WTC11 (cell line): ENCODE measurements at regions not wholly inside any gene's neighbourhood (a gene's known extent, or its start where the extent isn't known, plus 50 kb on each side); places are given as distances from the start of the nearest gene placed in this dataset.

ENCODE experiments used
- ATAC-seq: fragments of 200-7000 bp; cut with Tn5 transposase; 2 replicates; pipeline ENCODE4 v1.10.0; 2021; ENCODE audit warnings: mild to moderate bottlenecking, moderate library complexity
- CTCF ChIA-PET: fragments of 300-600 bp; sonication (Branson Sonifier 250); formaldehyde crosslinking; loops from one replicate; lab custom pipeline; 2021; ENCODE audit warnings: antibody characterized with exemption; lab: Charles Lee
- POLR2A ChIA-PET: fragments of 350-600 bp; sonication (Branson Sonifier 250); formaldehyde crosslinking; loops from one replicate; lab custom pipeline; 2021; ENCODE audit warnings: antibody characterized with exemption; lab: Charles Lee
- DNase-seq: peaks from one replicate; pipeline ENCODE4 v3.0.0; 2021; ENCODE audit warnings: low spot score
- H3K27ac Mint-ChIP-seq: 2 replicates; pipeline ENCODE4 v1.8.0; 2021; ENCODE audit warnings: mixed read lengths
- H3K27me3 Mint-ChIP-seq: 2 replicates; pipeline ENCODE4 v1.8.0; 2021; ENCODE audit warnings: low read depth, mild to moderate bottlenecking, moderate library complexity, mixed read lengths
- H3K36me3 Mint-ChIP-seq: 2 replicates; pipeline ENCODE4 v1.8.0; 2021; ENCODE audit warnings: mixed read lengths
- H3K4me1 Mint-ChIP-seq: 2 replicates; pipeline ENCODE4 v1.8.0; 2022; ENCODE audit warnings: mixed read lengths
- H3K4me3 Mint-ChIP-seq: 2 replicates; pipeline ENCODE4 v1.8.0; 2021; ENCODE audit warnings: mild to moderate bottlenecking, moderate library complexity, mixed read lengths
- H3K9me3 Mint-ChIP-seq: 2 replicates; pipeline ENCODE4 v1.8.0; 2021; ENCODE audit warnings: mixed read lengths
- ATF1 ChIP-seq: sonication (generic); formaldehyde crosslinking; IDR thresholded peaks from 2 replicates; pipeline ENCODE4 v1.8.1; 2023; ENCODE audit warnings: mild to moderate bottlenecking, moderate library complexity, missing genetic modification reagents
- ESRRA ChIP-seq: sonication (generic); formaldehyde crosslinking; IDR thresholded peaks from 2 replicates; pipeline ENCODE4 v1.8.1; 2022; ENCODE audit warnings: mild to moderate bottlenecking, missing genetic modification reagents, borderline replicate concordance
- ETV6 ChIP-seq: sonication (generic); formaldehyde crosslinking; IDR thresholded peaks from 2 replicates; pipeline ENCODE4 v1.8.1; 2022; ENCODE audit warnings: mild to moderate bottlenecking, missing genetic modification reagents
- FOXP1 ChIP-seq: sonication (generic); formaldehyde crosslinking; IDR thresholded peaks from 2 replicates; pipeline ENCODE4 v1.8.0; 2022; ENCODE audit warnings: missing genetic modification reagents, mild to moderate bottlenecking, moderate library complexity, borderline replicate concordance
- GABPB1 ChIP-seq: sonication (generic); formaldehyde crosslinking; IDR thresholded peaks from 2 replicates; pipeline ENCODE4 v1.8.1; 2023; ENCODE audit warnings: mild to moderate bottlenecking, missing genetic modification reagents
- IRF2 ChIP-seq: sonication (generic); formaldehyde crosslinking; IDR thresholded peaks from 2 replicates; pipeline ENCODE4 v1.8.0; 2022; ENCODE audit warnings: low read depth, missing genetic modification reagents, borderline replicate concordance
- MXD4 ChIP-seq: fragments of 250-450 bp; sonication (Bioruptor Pico); IDR thresholded peaks from 2 replicates; pipeline ENCODE4 v1.8.0; 2021; ENCODE audit warnings: mild to moderate bottlenecking, moderate library complexity, borderline replicate concordance
- NFATC4 ChIP-seq: fragments of 250-450 bp; sonication (Bioruptor Pico); IDR thresholded peaks from 2 replicates; pipeline ENCODE4 v1.9.0; 2021; ENCODE audit warnings: mild to moderate bottlenecking
- NFYB ChIP-seq: sonication (generic); formaldehyde crosslinking; conservative IDR thresholded peaks from 2 replicates; pipeline ENCODE4 v1.8.0; 2022; ENCODE audit warnings: low read depth, missing genetic modification reagents
- NR1H2 ChIP-seq: sonication (generic); formaldehyde crosslinking; IDR thresholded peaks from 2 replicates; pipeline ENCODE4 v1.9.0; 2021; ENCODE audit warnings: mild to moderate bottlenecking, moderate library complexity, missing genetic modification reagents
- OVOL2 ChIP-seq: fragments of 250-450 bp; sonication (Bioruptor Pico); IDR thresholded peaks from 2 replicates; pipeline ENCODE4 v1.9.0; 2021; ENCODE audit warnings: mild to moderate bottlenecking, borderline replicate concordance
- SOX15 ChIP-seq: fragments of 250-450 bp; sonication (Bioruptor Pico); IDR thresholded peaks from 2 replicates; pipeline ENCODE4 v1.9.0; 2021; ENCODE audit warnings: mild to moderate bottlenecking
- TEAD4 ChIP-seq: sonication (generic); formaldehyde crosslinking; IDR thresholded peaks from 2 replicates; pipeline ENCODE4 v1.8.0; 2022; ENCODE audit warnings: mild to moderate bottlenecking, missing genetic modification reagents
- TP53 ChIP-seq: sonication (generic); formaldehyde crosslinking; IDR thresholded peaks from 2 replicates; pipeline ENCODE4 v1.8.1; 2023; ENCODE audit warnings: mild to moderate bottlenecking, missing genetic modification reagents
- ZNF416 ChIP-seq: fragments of 250-450 bp; sonication (Bioruptor Pico); IDR thresholded peaks from 2 replicates; pipeline ENCODE4 v1.9.0; 2021; ENCODE audit warnings: mild to moderate bottlenecking, inconsistent platforms
- ZNF423 ChIP-seq: fragments of 250-450 bp; sonication (Bioruptor Pico); IDR thresholded peaks from 2 replicates; pipeline ENCODE4 v2.1.2; 2022; ENCODE audit warnings: mild to moderate bottlenecking, moderate library complexity
- TF ChIP-seq, protein P1 (sequence below): sonication (generic); formaldehyde crosslinking; IDR thresholded peaks from 2 replicates; pipeline ENCODE4 v1.8.1; 2022; ENCODE audit warnings: low read depth, missing genetic modification reagents, borderline replicate concordance
- TF ChIP-seq, protein P2 (sequence below): fragments of 250-450 bp; sonication (Bioruptor Pico); IDR thresholded peaks from 2 replicates; pipeline ENCODE4 v1.9.0; 2021; ENCODE audit warnings: mild to moderate bottlenecking
- TF ChIP-seq, protein P3 (sequence below): sonication (generic); formaldehyde crosslinking; IDR thresholded peaks from 2 replicates; pipeline ENCODE4 v1.8.1; 2023; ENCODE audit warnings: mild to moderate bottlenecking, missing genetic modification reagents
- TF ChIP-seq, protein P4 (sequence below): sonication (generic); formaldehyde crosslinking; IDR thresholded peaks from 2 replicates; pipeline ENCODE4 v1.8.1; 2022; ENCODE audit warnings: mild to moderate bottlenecking, moderate library complexity, missing genetic modification reagents
- TF ChIP-seq, protein P5 (sequence below): sonication (generic); formaldehyde crosslinking; IDR thresholded peaks from 2 replicates; pipeline ENCODE4 v1.8.0; 2022; ENCODE audit warnings: mild to moderate bottlenecking, missing genetic modification reagents
- TF ChIP-seq, protein P6 (sequence below): fragments of 200-600 bp; IDR thresholded peaks from 2 replicates; pipeline ENCODE4 v1.8.0; 2022; ENCODE audit warnings: antibody characterized with exemption

DNA sequence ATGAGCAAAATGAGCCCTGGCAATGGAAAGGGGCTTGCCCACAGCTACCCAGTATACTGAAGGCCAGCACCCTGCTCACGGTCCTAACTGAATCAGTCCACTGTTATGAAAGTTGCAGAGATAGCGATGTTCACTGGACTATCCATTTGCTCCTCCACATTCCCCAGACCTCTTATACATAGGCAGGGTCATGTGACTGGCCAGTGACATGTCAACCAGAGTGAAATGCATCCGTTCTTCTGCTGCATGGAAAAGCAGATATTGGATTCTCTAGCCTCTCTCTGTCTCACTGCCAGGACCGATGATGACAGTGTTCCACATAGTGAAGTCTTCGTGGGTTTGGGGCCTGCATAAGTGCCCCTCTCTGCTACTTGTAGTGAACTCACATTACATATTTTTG lies 503.4 kb downstream of the RPS24 start (continued):
- TF ChIP-seq GABPB1 (no peak), NFYB (no peak), OVOL2 (CRISPR knock-in tag) (no peak), NFATC4 (no peak)
- TF ChIP-seq, protein P1, sequence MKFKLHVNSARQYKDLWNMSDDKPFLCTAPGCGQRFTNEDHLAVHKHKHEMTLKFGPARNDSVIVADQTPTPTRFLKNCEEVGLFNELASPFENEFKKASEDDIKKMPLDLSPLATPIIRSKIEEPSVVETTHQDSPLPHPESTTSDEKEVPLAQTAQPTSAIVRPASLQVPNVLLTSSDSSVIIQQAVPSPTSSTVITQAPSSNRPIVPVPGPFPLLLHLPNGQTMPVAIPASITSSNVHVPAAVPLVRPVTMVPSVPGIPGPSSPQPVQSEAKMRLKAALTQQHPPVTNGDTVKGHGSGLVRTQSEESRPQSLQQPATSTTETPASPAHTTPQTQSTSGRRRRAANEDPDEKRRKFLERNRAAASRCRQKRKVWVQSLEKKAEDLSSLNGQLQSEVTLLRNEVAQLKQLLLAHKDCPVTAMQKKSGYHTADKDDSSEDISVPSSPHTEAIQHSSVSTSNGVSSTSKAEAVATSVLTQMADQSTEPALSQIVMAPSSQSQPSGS, result no peak

DNA sequence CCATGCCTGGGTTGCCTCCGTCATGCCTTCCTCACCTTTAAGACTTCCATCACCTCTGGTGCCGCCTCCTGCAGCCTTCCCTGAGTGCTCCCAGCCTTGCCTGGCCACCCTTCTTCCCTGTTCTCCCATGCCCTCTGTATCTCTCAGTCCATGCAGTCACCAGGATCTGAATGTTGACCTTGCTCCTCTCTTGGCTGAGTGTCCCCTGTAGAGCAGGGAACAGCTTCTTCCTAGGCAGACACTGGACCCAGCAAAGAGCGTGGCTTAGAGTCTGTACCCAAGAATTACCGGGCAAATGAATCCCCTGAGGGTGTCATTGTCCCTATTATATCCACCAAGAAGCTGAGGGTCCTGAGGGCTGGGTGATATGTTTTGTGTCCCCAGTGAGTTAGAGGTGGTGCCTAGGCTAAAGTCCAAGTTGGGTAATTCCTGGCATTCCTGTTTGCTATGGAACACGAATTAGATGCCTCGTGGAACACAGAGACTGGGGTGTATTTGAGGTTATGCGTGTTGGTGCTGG lies 505.6 kb downstream of the RPS24 start:
- no peaks in the 10 kb centered on the region for H3K36me3 Mint-ChIP-seq
- no peak overlapping the region for H3K27ac Mint-ChIP-seq
- H3K4me3 Mint-ChIP-seq, result no peak overlapping the region
- no peak for TF ChIP-seq FOXP1 (CRISPR knock-in tag)
- TF ChIP-seq, protein P1, result no peak
- TF ChIP-seq, protein P2, sequence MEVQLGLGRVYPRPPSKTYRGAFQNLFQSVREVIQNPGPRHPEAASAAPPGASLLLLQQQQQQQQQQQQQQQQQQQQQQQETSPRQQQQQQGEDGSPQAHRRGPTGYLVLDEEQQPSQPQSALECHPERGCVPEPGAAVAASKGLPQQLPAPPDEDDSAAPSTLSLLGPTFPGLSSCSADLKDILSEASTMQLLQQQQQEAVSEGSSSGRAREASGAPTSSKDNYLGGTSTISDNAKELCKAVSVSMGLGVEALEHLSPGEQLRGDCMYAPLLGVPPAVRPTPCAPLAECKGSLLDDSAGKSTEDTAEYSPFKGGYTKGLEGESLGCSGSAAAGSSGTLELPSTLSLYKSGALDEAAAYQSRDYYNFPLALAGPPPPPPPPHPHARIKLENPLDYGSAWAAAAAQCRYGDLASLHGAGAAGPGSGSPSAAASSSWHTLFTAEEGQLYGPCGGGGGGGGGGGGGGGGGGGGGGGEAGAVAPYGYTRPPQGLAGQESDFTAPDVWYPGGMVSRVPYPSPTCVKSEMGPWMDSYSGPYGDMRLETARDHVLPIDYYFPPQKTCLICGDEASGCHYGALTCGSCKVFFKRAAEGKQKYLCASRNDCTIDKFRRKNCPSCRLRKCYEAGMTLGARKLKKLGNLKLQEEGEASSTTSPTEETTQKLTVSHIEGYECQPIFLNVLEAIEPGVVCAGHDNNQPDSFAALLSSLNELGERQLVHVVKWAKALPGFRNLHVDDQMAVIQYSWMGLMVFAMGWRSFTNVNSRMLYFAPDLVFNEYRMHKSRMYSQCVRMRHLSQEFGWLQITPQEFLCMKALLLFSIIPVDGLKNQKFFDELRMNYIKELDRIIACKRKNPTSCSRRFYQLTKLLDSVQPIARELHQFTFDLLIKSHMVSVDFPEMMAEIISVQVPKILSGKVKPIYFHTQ, result no peak
- TF ChIP-seq TEAD4, result no peak
- no peak for TF ChIP-seq ETV6 (CRISPR knock-in tag)
- TF ChIP-seq NR1H2, result no peak
- no peak for TF ChIP-seq ATF1 (CRISPR knock-in tag)
- TF ChIP-seq, protein P3, sequence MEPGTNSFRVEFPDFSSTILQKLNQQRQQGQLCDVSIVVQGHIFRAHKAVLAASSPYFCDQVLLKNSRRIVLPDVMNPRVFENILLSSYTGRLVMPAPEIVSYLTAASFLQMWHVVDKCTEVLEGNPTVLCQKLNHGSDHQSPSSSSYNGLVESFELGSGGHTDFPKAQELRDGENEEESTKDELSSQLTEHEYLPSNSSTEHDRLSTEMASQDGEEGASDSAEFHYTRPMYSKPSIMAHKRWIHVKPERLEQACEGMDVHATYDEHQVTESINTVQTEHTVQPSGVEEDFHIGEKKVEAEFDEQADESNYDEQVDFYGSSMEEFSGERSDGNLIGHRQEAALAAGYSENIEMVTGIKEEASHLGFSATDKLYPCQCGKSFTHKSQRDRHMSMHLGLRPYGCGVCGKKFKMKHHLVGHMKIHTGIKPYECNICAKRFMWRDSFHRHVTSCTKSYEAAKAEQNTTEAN (CRISPR knock-in tag), result no peak
- TF ChIP-seq ZNF423 (CRISPR knock-in tag), result no peak
- TF ChIP-seq TP53 (CRISPR knock-in tag), result no peak
- TF ChIP-seq IRF2 (CRISPR knock-in tag), result no peak
- TF ChIP-seq ZNF416 (CRISPR knock-in tag), result no peak
- TF ChIP-seq SOX15 (CRISPR knock-in tag), result no peak
- H3K9me3 Mint-ChIP-seq, result peaks cover 9% of the 10 kb centered on the region
- no peak for ATAC-seq
- peaks cover 12% of the 10 kb centered on the region for H3K4me1 Mint-ChIP-seq
- CTCF ChIA-PET, result no interaction called here
- DNase-seq, result no peak
- POLR2A ChIA-PET, result no interaction called here
- no peaks in the 10 kb centered on the region; the same call in 1 of the 2 replicates for H3K27me3 Mint-ChIP-seq

DNA sequence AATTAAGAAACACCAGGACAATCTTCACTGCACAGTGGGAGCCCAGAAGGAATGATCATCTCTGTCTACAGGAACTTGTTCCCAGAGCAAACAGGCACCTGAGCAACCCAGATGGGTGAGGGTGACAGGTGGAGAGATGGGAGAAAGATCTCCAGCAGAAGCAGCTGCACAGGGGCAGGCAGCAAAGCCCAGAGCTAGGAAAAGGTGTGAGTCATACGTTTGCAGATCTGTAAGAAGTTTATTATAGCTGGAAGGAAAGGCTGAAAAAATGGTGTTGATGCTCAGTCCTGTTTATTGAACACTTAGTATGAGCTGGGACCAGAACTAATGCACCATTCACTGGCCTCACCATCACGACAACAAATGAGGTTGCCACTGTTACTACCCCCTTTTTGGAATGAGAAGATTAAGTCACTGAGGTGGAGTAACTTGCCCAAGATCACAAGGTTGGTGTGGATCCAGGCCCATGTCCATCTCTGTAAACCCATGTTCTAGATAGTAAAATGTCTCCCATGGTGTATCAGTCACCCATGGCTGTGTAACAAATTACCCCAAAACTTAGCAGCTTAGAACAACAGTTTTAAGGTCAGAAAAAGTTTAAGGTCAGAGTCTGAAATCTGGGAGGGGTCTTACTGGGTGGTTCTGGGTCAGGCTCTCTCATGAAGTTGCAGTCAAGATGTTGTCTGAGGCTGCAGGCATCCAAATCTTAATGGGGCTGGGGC lies 506.9 kb downstream of the RPS24 start:
- Mint-ChIP-seq H3K27me3 (no peaks in the 10 kb centered on the region; the same call in 1 of the 2 replicates), H3K27ac (no peak overlapping the region), H3K4me1 (peaks cover 12% of the 10 kb centered on the region), H3K4me3 (no peak overlapping the region), H3K36me3 (no peaks in the 10 kb centered on the region), H3K9me3 (peaks cover 11% of the 10 kb centered on the region)
- POLR2A ChIA-PET, result no interaction called here
- CTCF ChIA-PET, result no interaction called here
- ATAC-seq (no peak), DNase-seq (no peak)
- TF ChIP-seq ESRRA (no peak), NR1H2 (no peak), MXD4 (no peak)
- TF ChIP-seq, protein P3 (CRISPR knock-in tag), result no peak
- TF ChIP-seq, protein P4, sequence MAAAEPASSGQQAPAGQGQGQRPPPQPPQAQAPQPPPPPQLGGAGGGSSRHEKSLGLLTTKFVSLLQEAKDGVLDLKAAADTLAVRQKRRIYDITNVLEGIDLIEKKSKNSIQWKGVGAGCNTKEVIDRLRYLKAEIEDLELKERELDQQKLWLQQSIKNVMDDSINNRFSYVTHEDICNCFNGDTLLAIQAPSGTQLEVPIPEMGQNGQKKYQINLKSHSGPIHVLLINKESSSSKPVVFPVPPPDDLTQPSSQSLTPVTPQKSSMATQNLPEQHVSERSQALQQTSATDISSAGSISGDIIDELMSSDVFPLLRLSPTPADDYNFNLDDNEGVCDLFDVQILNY (CRISPR knock-in tag), result no peak
- TF ChIP-seq, protein P5, sequence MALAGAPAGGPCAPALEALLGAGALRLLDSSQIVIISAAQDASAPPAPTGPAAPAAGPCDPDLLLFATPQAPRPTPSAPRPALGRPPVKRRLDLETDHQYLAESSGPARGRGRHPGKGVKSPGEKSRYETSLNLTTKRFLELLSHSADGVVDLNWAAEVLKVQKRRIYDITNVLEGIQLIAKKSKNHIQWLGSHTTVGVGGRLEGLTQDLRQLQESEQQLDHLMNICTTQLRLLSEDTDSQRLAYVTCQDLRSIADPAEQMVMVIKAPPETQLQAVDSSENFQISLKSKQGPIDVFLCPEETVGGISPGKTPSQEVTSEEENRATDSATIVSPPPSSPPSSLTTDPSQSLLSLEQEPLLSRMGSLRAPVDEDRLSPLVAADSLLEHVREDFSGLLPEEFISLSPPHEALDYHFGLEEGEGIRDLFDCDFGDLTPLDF (CRISPR knock-in tag), result no peak
- TF ChIP-seq, protein P6, sequence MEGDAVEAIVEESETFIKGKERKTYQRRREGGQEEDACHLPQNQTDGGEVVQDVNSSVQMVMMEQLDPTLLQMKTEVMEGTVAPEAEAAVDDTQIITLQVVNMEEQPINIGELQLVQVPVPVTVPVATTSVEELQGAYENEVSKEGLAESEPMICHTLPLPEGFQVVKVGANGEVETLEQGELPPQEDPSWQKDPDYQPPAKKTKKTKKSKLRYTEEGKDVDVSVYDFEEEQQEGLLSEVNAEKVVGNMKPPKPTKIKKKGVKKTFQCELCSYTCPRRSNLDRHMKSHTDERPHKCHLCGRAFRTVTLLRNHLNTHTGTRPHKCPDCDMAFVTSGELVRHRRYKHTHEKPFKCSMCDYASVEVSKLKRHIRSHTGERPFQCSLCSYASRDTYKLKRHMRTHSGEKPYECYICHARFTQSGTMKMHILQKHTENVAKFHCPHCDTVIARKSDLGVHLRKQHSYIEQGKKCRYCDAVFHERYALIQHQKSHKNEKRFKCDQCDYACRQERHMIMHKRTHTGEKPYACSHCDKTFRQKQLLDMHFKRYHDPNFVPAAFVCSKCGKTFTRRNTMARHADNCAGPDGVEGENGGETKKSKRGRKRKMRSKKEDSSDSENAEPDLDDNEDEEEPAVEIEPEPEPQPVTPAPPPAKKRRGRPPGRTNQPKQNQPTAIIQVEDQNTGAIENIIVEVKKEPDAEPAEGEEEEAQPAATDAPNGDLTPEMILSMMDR, result no peak
